HS-5 (cell line): ENCODE measurements at regions not wholly inside any gene's neighbourhood (a gene's known extent, or its start where the extent isn't known, plus 50 kb on each side); places are given as distances from the start of the nearest gene placed in this dataset.
A peak's percentile ranks its signal among the peaks of the same experiment; 100 is the strongest.
"Not testable (repeated sequence)": the region's sequence is repeated elsewhere in the genome, so short reads cannot be mapped to it uniquely, and the experiment has no call there.

Experiments
- DNase-seq: peaks from one replicate; pipeline ENCODE4 v3.0.0-alpha.2; 2012; ENCODE audit warnings: low read depth

- DNase-seq: no peak
Measured at GRCh38 chr2:76257802-76258201, 547.1 kb upstream of the GCFC2 start.

GRCh38 chr2:76256458-76257088 lies 545.9 kb upstream of the GCFC2 start:
- DNase-seq: no peak

GRCh38 chr2:76252704-76253103 lies 542.0 kb upstream of the GCFC2 start:
- DNase-seq: no peak

GRCh38 chr2:76251342-76251741 lies 540.6 kb upstream of the GCFC2 start:
- DNase-seq: no peak

- DNase-seq: no peak
Measured at GRCh38 chr2:76247006-76247405, 536.3 kb upstream of the GCFC2 start.

- no peak for DNase-seq
Measured at GRCh38 chr2:76211991-76212985, 501.6 kb upstream of the GCFC2 start.

- DNase-seq: no peak
Measured at GRCh38 chr2:76210551-76210950, 499.8 kb upstream of the GCFC2 start.

GRCh38 chr2:76204048-76204447 lies 493.3 kb upstream of the GCFC2 start:
- DNase-seq: no peak

- DNase-seq: no peak
Measured at GRCh38 chr2:76202866-76203265, 492.2 kb upstream of the GCFC2 start.

GRCh38 chr2:76197842-76198448 lies 487.2 kb upstream of the GCFC2 start:
- peak; percentile 69 for DNase-seq

GRCh38 chr2:76197428-76197827 lies 486.7 kb upstream of the GCFC2 start:
- DNase-seq: no peak

- DNase-seq: no peak
Measured at GRCh38 chr2:76194031-76194775, 483.5 kb upstream of the GCFC2 start.

GRCh38 chr2:76193089-76193488 lies 482.4 kb upstream of the GCFC2 start:
- no peak for DNase-seq

GRCh38 chr2:76188334-76189008 lies 477.8 kb upstream of the GCFC2 start:
- no peak for DNase-seq

GRCh38 chr2:76187415-76187814 lies 476.7 kb upstream of the GCFC2 start:
- DNase-seq: no peak

GRCh38 chr2:76180676-76181075 lies 470.0 kb upstream of the GCFC2 start:
- no peak for DNase-seq

GRCh38 chr2:76178610-76179009 lies 467.9 kb upstream of the GCFC2 start:
- no peak for DNase-seq

- DNase-seq: no peak
Measured at GRCh38 chr2:76175295-76175694, 464.6 kb upstream of the GCFC2 start.

- no peak for DNase-seq
Measured at GRCh38 chr2:76174505-76174904, 463.8 kb upstream of the GCFC2 start.

GRCh38 chr2:76173206-76173605 lies 462.5 kb upstream of the GCFC2 start:
- DNase-seq: not testable (repeated sequence)

- DNase-seq: not testable (repeated sequence)
Measured at GRCh38 chr2:76172154-76172595, 461.5 kb upstream of the GCFC2 start.
